ENCODE measurements at regions not wholly inside any gene's neighbourhood (a gene's known extent, or its start where the extent isn't known, plus 50 kb on each side); places are given as distances from the start of the nearest gene placed in this dataset.

GRCh38 chr6:131510094-131510493 is 62.9 kb upstream of the ARG1 start:
- TF ChIP-seq CTCF (conservative IDR thresholded peaks at IDR 0.05; ENCODE audit: low read length) (no peak), EZH2phosphoT487 (IDR thresholded peaks at IDR 0.05; ENCODE audit: borderline replicate concordance) (no peak)

Measured in Loucy (cell line).